Left ventricle myocardium inferior (tissue), 1 donor: ENCODE measurements at regions not wholly inside any gene's neighbourhood (a gene's known extent, or its start where the extent isn't known, plus 50 kb on each side); places are given as distances from the start of the nearest gene placed in this dataset.

Source experiments
- DNase-seq: peaks from one replicate; pipeline ENCODE4 v3.0.0-alpha.2; 2020
- H3K27ac ChIP-seq: fragments of 200-600 bp; replicated peaks from 2 replicates; pipeline ENCODE4 v1.8.0; 2021
- H3K27me3 ChIP-seq: fragments of 200-600 bp; 2 replicates; pipeline ENCODE4 v1.8.0; 2021; ENCODE audit warnings: low read depth
- H3K36me3 ChIP-seq: fragments of 200-600 bp; 2 replicates; pipeline ENCODE4 v1.8.0; 2021
- H3K4me1 ChIP-seq: fragments of 200-600 bp; 2 replicates; pipeline ENCODE4 v1.8.0; 2021
- H3K4me3 ChIP-seq: fragments of 200-600 bp; 2 replicates; pipeline ENCODE4 v1.8.0; 2021; ENCODE audit warnings: mild to moderate bottlenecking, moderate library complexity
- H3K9me3 ChIP-seq: fragments of 200-600 bp; replicated peaks from 2 replicates; pipeline ENCODE4 v1.8.0; 2021
- intact Hi-C: fragments of 100-400 bp; cut with micrococcal nuclease; formaldehyde crosslinking; loops from one replicate; pipeline ENCODE4 v1.11.0; 2022
- TF ChIP-seq, protein P1 (sequence below): fragments of 200-600 bp; IDR thresholded peaks from 2 replicates; pipeline ENCODE4 v1.8.0; 2021; ENCODE audit warnings: antibody characterized with exemption, mild to moderate bottlenecking, borderline replicate concordance
- donor health status: DM: no; HTN: yes; CAD: no; lungs with severe emphysema.

DNA sequence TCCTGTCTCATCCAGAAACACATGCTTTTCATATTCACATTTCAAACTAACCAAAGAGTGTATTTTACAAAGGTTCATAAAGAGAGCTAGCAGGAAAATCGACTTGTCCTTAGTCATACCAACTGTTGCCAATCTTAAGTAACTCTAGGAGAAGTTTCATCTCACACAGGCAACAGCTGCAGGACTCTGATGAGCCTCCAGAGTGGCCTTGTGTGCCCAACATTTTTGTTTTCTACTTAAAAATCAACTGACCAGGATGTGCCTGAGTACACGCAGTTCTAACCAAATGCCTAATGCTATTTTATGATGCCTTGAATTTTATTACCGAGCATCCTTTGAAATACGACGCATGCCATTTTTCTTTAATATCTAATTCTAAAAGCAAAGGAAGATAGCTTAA is 595.9 kb upstream of the LRRTM4 start:
- TF ChIP-seq, protein P1, sequence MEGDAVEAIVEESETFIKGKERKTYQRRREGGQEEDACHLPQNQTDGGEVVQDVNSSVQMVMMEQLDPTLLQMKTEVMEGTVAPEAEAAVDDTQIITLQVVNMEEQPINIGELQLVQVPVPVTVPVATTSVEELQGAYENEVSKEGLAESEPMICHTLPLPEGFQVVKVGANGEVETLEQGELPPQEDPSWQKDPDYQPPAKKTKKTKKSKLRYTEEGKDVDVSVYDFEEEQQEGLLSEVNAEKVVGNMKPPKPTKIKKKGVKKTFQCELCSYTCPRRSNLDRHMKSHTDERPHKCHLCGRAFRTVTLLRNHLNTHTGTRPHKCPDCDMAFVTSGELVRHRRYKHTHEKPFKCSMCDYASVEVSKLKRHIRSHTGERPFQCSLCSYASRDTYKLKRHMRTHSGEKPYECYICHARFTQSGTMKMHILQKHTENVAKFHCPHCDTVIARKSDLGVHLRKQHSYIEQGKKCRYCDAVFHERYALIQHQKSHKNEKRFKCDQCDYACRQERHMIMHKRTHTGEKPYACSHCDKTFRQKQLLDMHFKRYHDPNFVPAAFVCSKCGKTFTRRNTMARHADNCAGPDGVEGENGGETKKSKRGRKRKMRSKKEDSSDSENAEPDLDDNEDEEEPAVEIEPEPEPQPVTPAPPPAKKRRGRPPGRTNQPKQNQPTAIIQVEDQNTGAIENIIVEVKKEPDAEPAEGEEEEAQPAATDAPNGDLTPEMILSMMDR, result no peak
- no peak for DNase-seq
- intact Hi-C loops, result no loop called here
- Histone ChIP-seq H3K4me1 (no peaks in the 10 kb centered on the region), H3K9me3 (peaks cover 5% of the 10 kb centered on the region), H3K36me3 (no peaks in the 10 kb centered on the region), H3K4me3 (no peak overlapping the region), H3K27ac (no peak overlapping the region), H3K27me3 (no peaks in the 10 kb centered on the region)

DNA sequence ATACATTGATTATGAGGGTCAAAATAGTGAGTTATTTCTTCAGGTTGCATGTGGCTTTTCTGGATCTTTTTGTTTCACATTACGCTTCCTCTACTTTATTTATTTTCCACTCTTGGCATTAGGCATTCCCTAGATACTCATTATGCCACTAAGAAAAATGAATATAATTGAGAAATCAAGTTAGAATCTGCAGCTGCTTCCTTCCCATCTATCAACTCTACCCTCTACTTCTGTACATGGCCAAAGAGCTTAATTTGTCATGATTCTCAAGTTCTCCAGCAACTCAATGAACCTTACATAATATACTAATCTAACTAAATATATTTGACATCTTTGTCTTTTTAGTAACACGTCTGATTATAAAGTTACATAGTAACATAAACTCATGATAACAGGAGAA is 598.1 kb upstream of the LRRTM4 start:
- intact Hi-C loops, result no loop called here
- no peaks in the 10 kb centered on the region for H3K27me3 ChIP-seq
- no peak for DNase-seq
- no peak overlapping the region for H3K4me3 ChIP-seq
- H3K36me3 ChIP-seq, result no peaks in the 10 kb centered on the region
- no peak overlapping the region for H3K27ac ChIP-seq
- H3K4me1 ChIP-seq, result no peaks in the 10 kb centered on the region
- TF ChIP-seq, protein P1, result no peak
- H3K9me3 ChIP-seq, result peaks cover 23% of the 10 kb centered on the region

DNA sequence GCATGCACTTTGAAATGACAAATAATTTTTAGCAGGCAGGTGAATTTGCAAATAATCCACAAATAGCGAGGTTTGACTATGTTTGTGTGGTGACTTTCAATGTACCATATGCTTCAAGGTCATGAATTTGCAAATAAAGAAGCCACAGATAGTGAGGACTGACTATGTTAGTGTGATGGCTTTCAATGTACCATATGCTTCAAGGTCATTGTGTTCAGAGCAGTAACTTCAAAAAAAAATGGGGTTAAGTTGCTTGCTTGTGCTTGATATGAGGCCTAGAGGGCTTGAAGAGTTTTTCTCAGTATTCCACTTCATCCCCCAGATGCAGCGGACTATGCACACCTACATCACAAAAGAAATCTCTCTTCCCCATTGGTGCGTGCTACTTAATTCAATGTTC is 602.9 kb upstream of the LRRTM4 start:
- Histone ChIP-seq H3K27me3 (no peaks in the 10 kb centered on the region), H3K4me1 (no peaks in the 10 kb centered on the region), H3K27ac (no peak overlapping the region), H3K9me3 (peaks cover 20% of the 10 kb centered on the region), H3K4me3 (no peak overlapping the region), H3K36me3 (no peaks in the 10 kb centered on the region)
- intact Hi-C loops, result no loop called here
- no peak for DNase-seq
- TF ChIP-seq, protein P1, result no peak

DNA sequence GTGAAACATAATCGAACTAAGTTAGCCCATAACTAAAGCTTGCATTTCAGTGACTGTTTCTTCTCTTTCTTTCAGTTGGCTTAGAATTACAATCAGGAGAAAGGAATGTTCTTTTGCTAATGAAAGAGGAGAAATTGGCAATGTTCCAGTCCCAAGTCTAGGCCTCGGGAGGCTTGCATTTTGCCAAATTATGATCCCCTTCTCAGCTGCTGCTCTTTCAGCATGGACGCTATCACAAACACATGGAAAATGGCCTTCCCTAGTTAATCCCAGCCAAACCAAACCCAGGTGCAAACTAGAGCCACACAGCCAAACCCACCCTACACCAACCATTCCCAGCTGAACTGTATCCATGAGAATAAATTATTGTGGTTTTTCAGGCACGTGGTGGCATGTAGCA is 605.2 kb upstream of the LRRTM4 start:
- H3K27ac ChIP-seq, result no peak overlapping the region
- H3K4me3 ChIP-seq, result no peak overlapping the region
- intact Hi-C loops, result no loop called here
- no peaks in the 10 kb centered on the region for H3K27me3 ChIP-seq
- no peaks in the 10 kb centered on the region for H3K4me1 ChIP-seq
- TF ChIP-seq, protein P1, result no peak
- no peak for DNase-seq
- H3K9me3 ChIP-seq, result peaks cover 20% of the 10 kb centered on the region
- H3K36me3 ChIP-seq, result no peaks in the 10 kb centered on the region

DNA sequence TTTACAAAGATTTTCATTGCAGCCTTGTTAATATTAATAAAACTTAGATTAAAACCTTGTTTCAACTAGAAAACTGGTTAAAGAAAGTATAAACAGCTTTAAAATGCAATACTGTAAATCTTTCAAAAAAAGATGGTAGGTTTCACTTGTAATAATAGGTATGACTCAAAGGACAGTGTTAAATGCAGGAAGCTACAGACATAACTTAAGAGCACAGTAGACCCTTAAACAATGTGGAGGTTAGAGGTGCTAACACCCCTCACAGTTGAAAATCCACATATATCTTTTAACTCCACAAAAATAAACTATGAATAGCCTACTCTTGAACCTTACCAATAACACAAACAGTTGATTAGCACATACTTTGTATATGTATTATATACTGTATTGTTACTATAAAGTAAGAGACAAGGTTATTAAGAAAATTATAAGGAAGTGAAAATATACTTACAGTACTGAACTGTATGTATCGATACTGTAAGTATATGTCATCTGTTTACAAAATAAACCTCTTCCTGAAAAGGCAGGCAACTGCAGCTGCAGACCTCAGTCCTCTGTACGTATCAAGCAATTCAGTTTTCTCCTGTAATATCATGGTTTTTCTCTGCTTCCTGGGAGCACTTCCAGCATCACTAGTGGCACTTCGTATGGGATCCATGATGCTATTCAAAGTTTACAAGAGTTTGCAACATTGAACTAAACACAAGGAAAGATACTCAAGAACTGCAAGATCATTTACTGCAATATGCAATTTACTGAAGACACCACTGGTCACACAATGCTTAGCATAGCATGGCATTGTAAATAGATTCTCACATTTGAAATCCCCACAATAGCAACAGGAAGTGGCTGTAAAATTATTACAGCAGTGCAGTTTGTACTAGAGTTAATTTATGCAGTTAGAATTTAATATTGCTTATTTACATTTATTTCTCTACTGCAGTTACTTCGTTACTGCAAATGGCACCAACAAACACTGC is 610.5 kb upstream of the LRRTM4 start:
- TF ChIP-seq, protein P1, result no peak
- no peaks in the 10 kb centered on the region for H3K36me3 ChIP-seq
- no peaks in the 10 kb centered on the region for H3K4me1 ChIP-seq
- no peak overlapping the region for H3K27ac ChIP-seq
- H3K4me3 ChIP-seq, result no peak overlapping the region
- intact Hi-C loops, result no loop called here
- H3K27me3 ChIP-seq, result no peaks in the 10 kb centered on the region
- no peaks in the 10 kb centered on the region for H3K9me3 ChIP-seq
- DNase-seq, result no peak
